ENCODE measurements at regions not wholly inside any gene's neighbourhood (a gene's known extent, or its start where the extent isn't known, plus 50 kb on each side); places are given as distances from the start of the nearest gene placed in this dataset.

DNA sequence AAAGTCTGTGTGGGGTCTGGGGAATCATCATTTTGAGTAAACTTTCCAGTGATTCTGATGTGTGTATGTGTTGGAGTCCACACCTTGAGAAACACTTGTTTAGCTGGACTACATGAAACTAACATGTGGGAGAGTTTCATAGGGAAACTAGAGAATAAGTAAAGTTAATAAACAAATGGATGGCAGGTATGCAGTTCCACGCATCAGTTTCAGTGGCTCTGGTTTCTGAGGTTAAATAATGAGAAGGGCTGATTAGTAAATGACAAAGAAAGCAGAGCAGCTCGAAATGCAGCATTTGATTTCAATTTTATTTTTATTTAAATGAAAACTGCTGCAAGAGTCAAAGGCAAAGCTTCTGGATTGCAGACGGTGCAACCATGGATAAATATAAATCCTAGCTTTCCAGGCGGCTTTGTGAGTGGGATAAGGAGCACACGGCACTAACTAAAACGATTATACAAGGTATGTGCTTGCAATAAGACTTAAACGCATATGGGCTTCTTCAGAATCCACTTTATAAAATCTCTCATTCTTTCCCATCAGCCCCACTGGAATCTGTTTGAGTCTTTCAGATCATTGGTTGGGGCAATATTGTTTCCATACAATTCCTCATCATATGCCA lies 310.7 kb downstream of the PLPP3 start:
- TF ChIP-seq TEAD1 (CRISPR knock-in tag; IDR thresholded peaks at IDR 0.05) = no peak
- TF ChIP-seq CTCF (IDR thresholded peaks at IDR 0.05) = no peak
- TF ChIP-seq CREM (CRISPR knock-in tag; IDR thresholded peaks at IDR 0.05) = no peak
